K562 (cell line): ENCODE measurements at regions not wholly inside any gene's neighbourhood (a gene's known extent, or its start where the extent isn't known, plus 50 kb on each side); places are given as distances from the start of the nearest gene placed in this dataset.

Source experiments
- ATAC-seq: fragments of 200-7000 bp; cut with Tn5 transposase; 3 replicates; pipeline ENCODE4 v1.9.1; 2020; ENCODE audit warnings: moderate library complexity
- BruUV-seq: library from RNA; stranded (reverse); fragments of 400-500 nt; replicated peaks from 2 replicates; lab custom pipeline; 2021; lab: Mats Ljungman, UMichigan
- CTCF ChIA-PET: fragments of 300-600 bp; formaldehyde crosslinking; extraction: SDS; loops from one replicate; lab custom pipeline; 2021; ENCODE audit warnings: low intra/inter-chr PET ratio; lab: Yijun Ruan, JAX
- POLR2A ChIA-PET: fragments of 300-600, 350-650 bp; sonication (Branson Sonifier 250); formaldehyde crosslinking; extraction: SDS; loops from one replicate; lab custom pipeline; 2021; ENCODE audit warnings: antibody characterized with exemption, inconsistent platforms; lab: Yijun Ruan, JAX
- DNase-seq, 4 experiments: peaks; one replicate each; pipeline versions ENCODE4 v3.0.0 to v3.0.0-alpha.2; 2011 to 2018; ENCODE audit warnings: low spot score in 3 of 4, mixed read lengths in 3 of 4; ENCODE audit errors: extremely low read depth in 1 of 4
- FAIRE-seq: peaks from 2 replicates; lab custom pipeline; 2011; peaks lifted over from hg19 to GRCh38; lab: Jason Lieb, UNC
- H2AFZ ChIP-seq: 2 replicates; pipeline ENCODE4 v1.6.0; 2011; ENCODE audit warnings: low read depth, low read length, control low read depth, inconsistent platforms
- H3K27ac ChIP-seq: fragments of 200-600 bp; 3 replicates; pipeline ENCODE4 v1.8.0; 2011; ENCODE audit warnings: low read depth, mild to moderate bottlenecking, control low read depth, inconsistent platforms, low read length, moderate library complexity, mixed read lengths; ENCODE audit errors: extremely low read depth
- H3K27me3 ChIP-seq, 2 experiments: fragments of 300-600 bp in 1 of 2; 2 replicates in 1 of 2; 3 replicates in 1 of 2; pipeline versions ENCODE4 v1.6.0 to v1.8.0; 2011; ENCODE audit warnings: inconsistent platforms in 2 of 2, low read length in 2 of 2, mild to moderate bottlenecking in 1 of 2, mixed read lengths in 1 of 2, moderate library complexity in 1 of 2; ENCODE audit not compliant: control insufficient read depth in 2 of 2, insufficient read depth in 2 of 2
- H3K36me3 ChIP-seq: fragments of 300-600 bp; 3 replicates; pipeline ENCODE4 v1.8.0; 2011; ENCODE audit warnings: mild to moderate bottlenecking, low read length, inconsistent platforms; ENCODE audit not compliant: control insufficient read depth, insufficient read depth
- H3K4me1 ChIP-seq, 2 experiments: fragments of 200-600 bp in 1 of 2; replicated peaks in 1 of 2; 2 replicates in 1 of 2; 3 replicates in 1 of 2; pipeline versions ENCODE4 v1.5.1 to v1.8.0; 2011; ENCODE audit warnings: inconsistent platforms in 2 of 2, low read length in 2 of 2, mild to moderate bottlenecking in 1 of 2, mixed read lengths in 1 of 2, moderate library complexity in 1 of 2; ENCODE audit not compliant: control insufficient read depth in 2 of 2, insufficient read depth in 2 of 2
- H3K4me2 ChIP-seq: 2 replicates; pipeline ENCODE4 v1.6.1; 2011; ENCODE audit warnings: low read length, control low read depth, inconsistent platforms, mixed read lengths; ENCODE audit not compliant: insufficient read depth
- H3K4me3 ChIP-seq: fragments of 200-600 bp; sonication (generic), shearing (Covaris generic); 2 replicates; pipeline ENCODE4 v1.5.1; 2016; ENCODE audit warnings: control low read depth, inconsistent platforms
- H3K79me2 ChIP-seq: fragments of 200-600 bp; 3 replicates; pipeline ENCODE4 v1.8.0; 2011; ENCODE audit warnings: low read length, inconsistent platforms; ENCODE audit not compliant: control insufficient read depth, insufficient read depth
- H3K9ac ChIP-seq, 2 experiments: 2 replicates each; pipeline versions ENCODE4 v1.6.0 to v1.6.1; 2011; ENCODE audit warnings: low read depth in 2 of 2, low read length in 2 of 2, control low read depth in 1 of 2, inconsistent platforms in 1 of 2, mild to moderate bottlenecking in 1 of 2, mixed read lengths in 1 of 2; ENCODE audit not compliant: insufficient read depth in 1 of 2
- H3K9me1 ChIP-seq: one replicate; pipeline ENCODE4 v1.6.0; 2011; ENCODE audit warnings: inconsistent platforms, mild to moderate bottlenecking, low read length, moderate library complexity; ENCODE audit not compliant: control insufficient read depth, insufficient read depth
- H3K9me3 ChIP-seq: replicated peaks from 2 replicates; pipeline ENCODE4 v1.5.1; 2011; ENCODE audit warnings: low read depth, low read length, inconsistent platforms; ENCODE audit not compliant: control insufficient read depth, insufficient read depth
- H4K20me1 ChIP-seq: replicated peaks from 2 replicates; pipeline ENCODE4 v1.6.1; 2011; ENCODE audit warnings: low read length, inconsistent platforms, mixed read lengths; ENCODE audit not compliant: control insufficient read depth, insufficient read depth
- HCFC1 ChIP-seq: IDR thresholded peaks from 2 replicates; pipeline ENCODE4 v1.6.1; 2012; ENCODE audit warnings: low read depth, low read length, improper control_type of control experiment
- MAFG ChIP-seq: fragments of 450-650 bp; conservative IDR thresholded peaks from 2 replicates; pipeline ENCODE4 v1.6.1; 2016; ENCODE audit warnings: missing genetic modification characterization, missing compliant biosample characterization
- TCF7 ChIP-seq: sonication (generic); IDR thresholded peaks from 2 replicates; pipeline ENCODE4 v1.6.1; 2016; ENCODE audit warnings: antibody characterized with exemption, borderline replicate concordance
- TEAD4 ChIP-seq, 2 experiments: sonication (generic) in 1 of 2; formaldehyde crosslinking in 1 of 2; IDR thresholded peaks; 2 replicates each; pipeline versions ENCODE4 v1.6.1 to v1.8.0; 2012 to 2022; ENCODE audit warnings: borderline replicate concordance in 1 of 2, inconsistent platforms in 1 of 2, low read length in 1 of 2, mild to moderate bottlenecking in 1 of 2, missing genetic modification reagents in 1 of 2
- TSC22D4 ChIP-seq: fragments of 450-650 bp; IDR thresholded peaks from 2 replicates; pipeline ENCODE4 v1.6.1; 2016; ENCODE audit warnings: missing genetic modification characterization, missing biosample characterization, control low read depth
- ZKSCAN3 ChIP-seq: fragments of 250-450 bp; sonication (Bioruptor Pico); IDR thresholded peaks from 2 replicates; pipeline ENCODE4 v1.4.0; 2020
- WGBS: fragments of 100-300 bp; shearing (Covaris generic); methylation state at CpG from one replicate; pipeline ENCODE4 v1.1.6; 2016; ENCODE audit warnings: low coverage, mixed read lengths; ENCODE audit not compliant: insufficient coverage; ENCODE audit errors: missing lambda C conversion rate; 5-methylcytosine and 5-hydroxymethylcytosine counted together
- in situ Hi-C: fragments of 300-500 bp; cut with MboI; formaldehyde crosslinking; loops from 4 replicates; pipeline ENCODE4 v1.15.0; 2018; ENCODE audit warnings: inconsistent platforms, mixed read lengths
- intact Hi-C: fragments of 100-400 bp; cut with micrococcal nuclease; formaldehyde crosslinking; loops from 2 replicates; pipeline ENCODE4 v1.14.2; 2022
- TF ChIP-seq, protein P1 (sequence below): fragments of 450-650 bp; IDR thresholded peaks from 2 replicates; pipeline ENCODE4 v1.6.1; 2016; ENCODE audit warnings: low read depth, mild to moderate bottlenecking, moderate library complexity
- TF ChIP-seq, protein P2 (sequence below), 2 experiments: fragments of 450-650 bp in 1 of 2; IDR thresholded peaks; 2 replicates each; pipeline ENCODE4 v1.6.1; 2011 to 2017; ENCODE audit warnings: low read depth in 2 of 2, antibody characterized with exemption in 1 of 2, borderline replicate concordance in 1 of 2, low read length in 1 of 2, mild to moderate bottlenecking in 1 of 2, mixed read lengths in 1 of 2; ENCODE audit not compliant: control insufficient read depth in 1 of 2
- TF ChIP-seq, protein P3 (sequence below): fragments of 450-650 bp; IDR thresholded peaks from 2 replicates; pipeline ENCODE4 v1.6.1; 2016; ENCODE audit warnings: borderline replicate concordance

DNA sequence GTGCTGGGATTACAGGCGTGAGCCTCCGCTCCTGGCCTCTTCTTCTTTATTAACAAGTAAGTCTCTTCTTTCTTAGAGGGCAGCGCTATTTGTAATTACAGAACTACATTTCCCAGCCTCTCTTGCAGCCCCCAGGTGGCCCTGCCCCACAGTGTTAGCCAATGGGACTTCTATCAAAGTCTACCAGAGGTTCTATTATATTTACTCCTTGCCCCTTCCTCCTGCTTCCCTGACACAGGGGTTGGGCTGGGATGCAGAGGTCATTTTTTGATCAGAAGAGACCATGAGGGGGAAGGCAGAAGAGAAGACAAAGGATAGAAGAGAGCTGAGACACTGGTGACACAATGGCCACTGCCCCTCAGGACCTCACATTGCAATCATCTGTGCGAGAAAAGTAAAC lies 224.2 kb downstream of the SYK start:
- no peaks in the 10 kb centered on the region for H3K36me3 ChIP-seq
- H3K4me3 ChIP-seq = no peak overlapping the region
- no peaks in the 10 kb centered on the region for H3K79me2 ChIP-seq
- no peak overlapping the region for H3K27ac ChIP-seq
- 0% methylated on average over 4 of the region's 4 CpGs for WGBS
- no peaks in the 10 kb centered on the region for H4K20me1 ChIP-seq
- H3K9me1 ChIP-seq = no peaks in the 10 kb centered on the region
- no peak for ATAC-seq
- no peak overlapping the region for H2AFZ ChIP-seq
- H3K9ac ChIP-seq = no peak overlapping the region
- POLR2A ChIA-PET = no interaction called here
- no TSS peak for BruUV-seq
- in situ Hi-C loops (no loop called here), intact Hi-C loops (no loop called here)
- no peak overlapping the region for H3K4me2 ChIP-seq
- no peak for DNase-seq
- H3K4me1 ChIP-seq = no peaks in the 10 kb centered on the region
- no peaks in the 10 kb centered on the region for H3K9me3 ChIP-seq
- no peak for FAIRE-seq
- peaks cover 0 to 20% of the 10 kb centered on the region in 2 experiments; a peak in 3 of 5 replicates for H3K27me3 ChIP-seq
- TF ChIP-seq, protein P1, sequence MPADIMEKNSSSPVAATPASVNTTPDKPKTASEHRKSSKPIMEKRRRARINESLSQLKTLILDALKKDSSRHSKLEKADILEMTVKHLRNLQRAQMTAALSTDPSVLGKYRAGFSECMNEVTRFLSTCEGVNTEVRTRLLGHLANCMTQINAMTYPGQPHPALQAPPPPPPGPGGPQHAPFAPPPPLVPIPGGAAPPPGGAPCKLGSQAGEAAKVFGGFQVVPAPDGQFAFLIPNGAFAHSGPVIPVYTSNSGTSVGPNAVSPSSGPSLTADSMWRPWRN = no peak
- no peak for TF ChIP-seq TEAD4 (IDR thresholded peaks at IDR 0.05; ENCODE audit: low read length)
- no peak for TF ChIP-seq TEAD4 (CRISPR knock-in tag; IDR thresholded peaks at IDR 0.05; ENCODE audit: borderline replicate concordance)
- 0 out of 2 replicates have a peak, but pooled peaks have one; percentile 20 for TF ChIP-seq HCFC1
- CTCF ChIA-PET = no interaction called here

DNA sequence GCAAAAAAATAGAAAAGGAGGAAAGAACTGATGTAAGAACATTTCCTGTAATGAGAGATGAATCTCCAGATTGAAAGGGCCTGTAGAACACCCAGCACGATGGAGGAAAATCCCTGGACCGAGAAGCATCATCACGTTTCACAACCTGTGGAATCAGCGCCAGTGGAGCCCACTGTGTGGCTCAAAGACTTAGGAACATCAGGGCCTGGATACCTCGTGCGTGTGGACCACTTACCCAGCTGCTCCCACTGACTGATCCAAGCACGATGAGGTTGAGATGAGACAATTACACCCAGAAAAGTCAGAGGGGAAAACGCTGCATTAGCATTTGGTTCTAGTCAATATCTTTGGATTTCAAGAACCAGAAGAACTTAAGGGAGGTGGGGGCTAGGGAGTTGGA lies 224.6 kb downstream of the SYK start:
- CTCF ChIA-PET = no interaction called here
- Histone ChIP-seq H3K4me3 (no peak overlapping the region), H3K4me1 (no peaks in the 10 kb centered on the region), H4K20me1 (no peaks in the 10 kb centered on the region), H3K9ac (no peak overlapping the region), H3K9me3 (no peaks in the 10 kb centered on the region), H3K4me2 (no peak overlapping the region), H3K9me1 (no peaks in the 10 kb centered on the region), H3K27me3 (peaks cover 0 to 24% of the 10 kb centered on the region in 2 experiments; a peak in 3 of 5 replicates), H3K79me2 (no peaks in the 10 kb centered on the region), H2AFZ (no peak overlapping the region), H3K36me3 (no peaks in the 10 kb centered on the region), H3K27ac (no peak overlapping the region)
- FAIRE-seq (no peak), DNase-seq (no peak), ATAC-seq (no peak)
- intact Hi-C loops (no loop called here), in situ Hi-C loops (no loop called here)
- POLR2A ChIA-PET = no interaction called here
- 0% methylated on average over 8 of the region's 8 CpGs for WGBS
- no TSS peak for BruUV-seq
- TF ChIP-seq TCF7 (no peak), MAFG (tag) (no peak), TSC22D4 (tag) (no peak), ZKSCAN3 (CRISPR knock-in tag) (no peak)
- TF ChIP-seq, protein P2, sequence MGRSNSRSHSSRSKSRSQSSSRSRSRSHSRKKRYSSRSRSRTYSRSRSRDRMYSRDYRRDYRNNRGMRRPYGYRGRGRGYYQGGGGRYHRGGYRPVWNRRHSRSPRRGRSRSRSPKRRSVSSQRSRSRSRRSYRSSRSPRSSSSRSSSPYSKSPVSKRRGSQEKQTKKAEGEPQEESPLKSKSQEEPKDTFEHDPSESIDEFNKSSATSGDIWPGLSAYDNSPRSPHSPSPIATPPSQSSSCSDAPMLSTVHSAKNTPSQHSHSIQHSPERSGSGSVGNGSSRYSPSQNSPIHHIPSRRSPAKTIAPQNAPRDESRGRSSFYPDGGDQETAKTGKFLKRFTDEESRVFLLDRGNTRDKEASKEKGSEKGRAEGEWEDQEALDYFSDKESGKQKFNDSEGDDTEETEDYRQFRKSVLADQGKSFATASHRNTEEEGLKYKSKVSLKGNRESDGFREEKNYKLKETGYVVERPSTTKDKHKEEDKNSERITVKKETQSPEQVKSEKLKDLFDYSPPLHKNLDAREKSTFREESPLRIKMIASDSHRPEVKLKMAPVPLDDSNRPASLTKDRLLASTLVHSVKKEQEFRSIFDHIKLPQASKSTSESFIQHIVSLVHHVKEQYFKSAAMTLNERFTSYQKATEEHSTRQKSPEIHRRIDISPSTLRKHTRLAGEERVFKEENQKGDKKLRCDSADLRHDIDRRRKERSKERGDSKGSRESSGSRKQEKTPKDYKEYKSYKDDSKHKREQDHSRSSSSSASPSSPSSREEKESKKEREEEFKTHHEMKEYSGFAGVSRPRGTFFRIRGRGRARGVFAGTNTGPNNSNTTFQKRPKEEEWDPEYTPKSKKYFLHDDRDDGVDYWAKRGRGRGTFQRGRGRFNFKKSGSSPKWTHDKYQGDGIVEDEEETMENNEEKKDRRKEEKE (IDR thresholded peaks at IDR 0.05; ENCODE audit: borderline replicate concordance in 1 of 2, control insufficient read depth in 1 of 2, low read depth in 2 of 2, low read length in 1 of 2) = no peak
- TF ChIP-seq, protein P3, sequence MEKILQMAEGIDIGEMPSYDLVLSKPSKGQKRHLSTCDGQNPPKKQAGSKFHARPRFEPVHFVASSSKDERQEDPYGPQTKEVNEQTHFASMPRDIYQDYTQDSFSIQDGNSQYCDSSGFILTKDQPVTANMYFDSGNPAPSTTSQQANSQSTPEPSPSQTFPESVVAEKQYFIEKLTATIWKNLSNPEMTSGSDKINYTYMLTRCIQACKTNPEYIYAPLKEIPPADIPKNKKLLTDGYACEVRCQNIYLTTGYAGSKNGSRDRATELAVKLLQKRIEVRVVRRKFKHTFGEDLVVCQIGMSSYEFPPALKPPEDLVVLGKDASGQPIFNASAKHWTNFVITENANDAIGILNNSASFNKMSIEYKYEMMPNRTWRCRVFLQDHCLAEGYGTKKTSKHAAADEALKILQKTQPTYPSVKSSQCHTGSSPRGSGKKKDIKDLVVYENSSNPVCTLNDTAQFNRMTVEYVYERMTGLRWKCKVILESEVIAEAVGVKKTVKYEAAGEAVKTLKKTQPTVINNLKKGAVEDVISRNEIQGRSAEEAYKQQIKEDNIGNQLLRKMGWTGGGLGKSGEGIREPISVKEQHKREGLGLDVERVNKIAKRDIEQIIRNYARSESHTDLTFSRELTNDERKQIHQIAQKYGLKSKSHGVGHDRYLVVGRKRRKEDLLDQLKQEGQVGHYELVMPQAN = no peak
